ENCODE measurements at regions not wholly inside any gene's neighbourhood (a gene's known extent, or its start where the extent isn't known, plus 50 kb on each side); places are given as distances from the start of the nearest gene placed in this dataset.
A peak's percentile ranks its signal among the peaks of the same experiment; 100 is the strongest.

DNA sequence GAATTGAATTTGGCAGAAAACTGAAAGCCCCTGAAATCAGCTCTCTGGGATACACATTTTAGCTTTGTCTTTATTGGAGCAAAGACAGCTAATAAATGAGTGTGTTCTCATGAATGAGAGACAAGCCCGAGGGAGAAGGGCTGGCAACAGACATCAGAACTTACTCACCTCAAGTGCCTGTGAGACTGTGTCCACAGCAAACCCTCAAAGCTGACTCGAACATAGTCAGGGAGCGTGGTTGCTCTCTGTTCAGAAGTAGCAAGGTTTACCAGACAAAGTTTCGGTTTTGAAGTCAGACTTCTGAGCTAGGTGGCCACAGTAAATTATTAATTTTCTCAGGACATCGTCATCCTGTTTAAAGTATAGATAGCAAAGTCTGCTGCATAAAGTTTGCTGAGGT, 207.9 kb downstream of the CMPK2 start:
- WGBS (ENCODE audit: insufficient coverage) = 73% methylated on average over 3 of the region's 5 CpGs
- Histone ChIP-seq H3K9me3 (ENCODE audit: control insufficient read depth, insufficient read depth, low read length) (no peaks in the 10 kb centered on the region), H3K36me3 (ENCODE audit: control insufficient read depth, insufficient read depth, low read length) (no peaks in the 10 kb centered on the region), H3K4me1 (ENCODE audit: control insufficient read depth, insufficient read depth, low read length) (no peaks in the 10 kb centered on the region), H3K4me3 (ENCODE audit: low read depth, low read length) (no peak overlapping the region), H3K27me3 (ENCODE audit: control insufficient read depth, insufficient read depth, low read length) (no peaks in the 10 kb centered on the region), H3K27ac (ENCODE audit: low read depth, low read length) (no peak overlapping the region)
- no peak for DNase-seq (ENCODE audit: low read depth in 4 of 6, low spot score in 6 of 6)

DNA sequence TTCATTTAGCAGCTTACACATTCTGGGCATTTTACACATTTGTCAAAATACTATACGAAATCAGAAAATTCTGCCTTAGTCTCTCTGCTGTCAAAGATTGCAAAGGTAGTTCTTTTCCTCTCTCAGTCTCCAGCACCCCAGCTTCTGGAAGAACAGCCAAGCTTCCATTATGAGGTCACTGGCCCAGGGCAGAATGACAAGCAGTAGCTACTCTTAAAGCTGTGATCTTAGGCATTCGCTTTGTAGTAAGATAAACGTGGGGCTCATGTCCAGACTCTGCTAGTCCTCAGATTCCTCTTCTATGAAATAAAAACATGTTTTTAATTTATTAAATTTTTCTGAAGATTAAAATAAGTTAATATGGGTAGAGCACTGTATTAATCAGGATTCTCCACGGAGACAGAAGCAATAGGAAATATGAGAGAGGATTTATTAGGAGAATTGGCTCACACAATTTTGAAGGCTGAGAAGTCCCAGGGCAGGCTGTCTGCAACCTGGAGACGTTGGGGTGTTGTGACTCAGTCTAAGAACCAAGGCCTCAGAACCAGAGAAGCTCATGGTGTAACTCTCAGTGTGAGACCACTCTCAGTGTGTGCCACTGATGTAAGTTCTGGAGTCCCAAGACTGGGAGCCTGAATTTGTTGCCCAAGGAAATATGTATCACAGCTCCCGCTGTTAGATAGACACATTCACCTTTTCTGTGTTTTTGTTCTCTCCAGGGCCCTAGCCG, 201.2 kb downstream of the CMPK2 start:
- DNase-seq (ENCODE audit: low read depth in 4 of 6, low spot score in 6 of 6) = no peak
- Histone ChIP-seq H3K4me1 (ENCODE audit: control insufficient read depth, insufficient read depth, low read length) (no peaks in the 10 kb centered on the region), H3K36me3 (ENCODE audit: control insufficient read depth, insufficient read depth, low read length) (no peaks in the 10 kb centered on the region), H3K27me3 (ENCODE audit: control insufficient read depth, insufficient read depth, low read length) (no peaks in the 10 kb centered on the region), H3K27ac (ENCODE audit: low read depth, low read length) (no peak overlapping the region), H3K4me3 (ENCODE audit: low read depth, low read length) (no peak overlapping the region), H3K9me3 (ENCODE audit: control insufficient read depth, insufficient read depth, low read length) (no peaks in the 10 kb centered on the region)
- 97% methylated on average over 5 of the region's 7 CpGs for WGBS (ENCODE audit: insufficient coverage)

DNA sequence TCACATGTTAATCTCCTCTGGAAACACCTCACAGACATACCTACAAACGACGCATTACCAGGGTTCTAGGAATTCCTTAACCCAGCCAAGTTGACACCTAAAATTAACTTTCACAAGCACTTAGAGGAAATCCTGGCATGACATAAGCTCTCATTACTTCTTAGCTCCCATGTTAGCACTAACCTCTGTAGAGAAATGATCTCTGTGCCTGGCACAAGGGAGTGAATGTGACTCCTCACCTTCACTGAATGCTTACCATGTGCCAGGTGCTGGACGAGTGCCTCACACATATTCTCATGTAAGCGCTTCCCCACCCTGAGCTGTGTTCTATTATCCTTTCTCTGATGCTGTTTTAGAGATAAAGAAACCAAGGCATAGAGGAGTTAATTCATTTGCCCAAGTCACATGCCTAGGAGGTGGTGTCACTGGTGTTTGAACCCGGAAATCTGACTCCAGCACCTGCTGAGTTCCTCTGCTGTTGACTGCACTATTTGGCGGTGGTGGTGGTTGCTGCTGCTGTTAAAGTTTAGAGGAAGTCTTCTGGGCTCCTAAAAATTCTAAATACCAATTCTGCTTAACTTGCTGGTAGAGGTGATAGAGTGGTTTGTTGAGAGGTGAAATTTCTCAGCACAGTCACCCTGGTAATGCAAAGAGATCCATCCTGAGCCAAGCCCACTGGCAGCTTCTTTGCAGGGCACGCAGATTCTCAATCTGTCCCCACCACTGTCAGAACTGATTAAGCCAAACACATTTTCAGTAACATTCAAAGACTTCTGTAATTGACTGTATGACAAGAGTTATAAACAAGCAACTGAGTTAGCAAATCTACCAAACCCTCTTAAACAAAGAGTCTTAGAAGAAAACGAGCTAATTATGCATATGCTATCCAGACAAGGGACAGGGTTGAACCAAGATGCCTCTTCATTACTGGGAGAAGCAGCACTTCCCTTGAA, 200.3 kb downstream of the CMPK2 start:
- WGBS (ENCODE audit: insufficient coverage) = 84% methylated on average over 3 of the region's 8 CpGs
- no peaks in the 10 kb centered on the region for H3K36me3 ChIP-seq (ENCODE audit: control insufficient read depth, insufficient read depth, low read length)
- no peak overlapping the region for H3K4me3 ChIP-seq (ENCODE audit: low read depth, low read length)
- H3K27me3 ChIP-seq (ENCODE audit: control insufficient read depth, insufficient read depth, low read length) = no peaks in the 10 kb centered on the region
- no peaks in the 10 kb centered on the region for H3K4me1 ChIP-seq (ENCODE audit: control insufficient read depth, insufficient read depth, low read length)
- H3K27ac ChIP-seq (ENCODE audit: low read depth, low read length) = no peak overlapping the region
- no peaks in the 10 kb centered on the region for H3K9me3 ChIP-seq (ENCODE audit: control insufficient read depth, insufficient read depth, low read length)
- DNase-seq (ENCODE audit: low read depth in 4 of 6, low spot score in 6 of 6) = peak in 1 of 6 donors; percentile 69

DNA sequence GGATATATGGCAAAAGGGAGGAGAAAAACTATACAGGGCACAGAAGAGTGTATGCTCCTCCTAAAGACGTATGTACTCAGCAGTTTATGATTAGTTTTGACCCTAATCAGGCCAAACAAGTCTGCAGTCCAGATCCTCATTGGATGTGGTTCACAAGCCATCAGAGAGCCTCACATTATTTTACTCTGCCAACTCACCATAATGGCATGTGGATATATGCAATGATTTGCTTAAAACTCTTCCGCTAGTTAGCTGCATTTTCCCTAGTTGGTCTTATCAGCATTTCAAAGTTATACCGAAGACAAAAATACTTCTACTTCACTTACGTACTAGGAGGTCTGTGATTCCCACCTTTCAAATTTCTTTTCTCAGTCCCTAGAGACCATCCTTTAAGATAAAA, 198.4 kb downstream of the CMPK2 start:
- no peak overlapping the region for H3K4me3 ChIP-seq (ENCODE audit: low read depth, low read length)
- no peaks in the 10 kb centered on the region for H3K27me3 ChIP-seq (ENCODE audit: control insufficient read depth, insufficient read depth, low read length)
- H3K9me3 ChIP-seq (ENCODE audit: control insufficient read depth, insufficient read depth, low read length) = no peaks in the 10 kb centered on the region
- H3K27ac ChIP-seq (ENCODE audit: low read depth, low read length) = no peak overlapping the region
- no peak for DNase-seq (ENCODE audit: low read depth in 4 of 6, low spot score in 6 of 6)
- no CpG with 5 or more reads among the region's 4 CpGs for WGBS (ENCODE audit: insufficient coverage)
- no peaks in the 10 kb centered on the region for H3K36me3 ChIP-seq (ENCODE audit: control insufficient read depth, insufficient read depth, low read length)
- no peaks in the 10 kb centered on the region for H3K4me1 ChIP-seq (ENCODE audit: control insufficient read depth, insufficient read depth, low read length)

DNA sequence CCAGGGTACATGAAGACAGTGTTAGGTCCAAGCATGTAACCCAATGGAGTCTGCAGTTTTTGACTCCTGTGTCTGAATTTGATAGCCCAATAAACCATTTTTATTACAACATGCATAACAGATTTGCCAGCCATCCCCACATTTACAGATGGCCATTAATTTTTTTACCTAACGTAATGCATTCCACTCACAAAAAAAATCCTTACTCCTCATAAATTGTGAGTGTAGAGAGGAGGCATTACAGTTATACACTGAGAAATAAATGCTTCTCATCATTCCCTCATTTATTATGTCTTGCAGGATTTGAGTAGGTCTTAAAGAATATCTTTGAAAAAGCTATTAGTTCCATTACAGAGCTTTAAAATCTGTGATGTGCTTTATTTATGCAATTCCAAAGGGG, 193.8 kb downstream of the CMPK2 start:
- no CpG with 5 or more reads among the region's 1 CpG for WGBS (ENCODE audit: insufficient coverage)

DNA sequence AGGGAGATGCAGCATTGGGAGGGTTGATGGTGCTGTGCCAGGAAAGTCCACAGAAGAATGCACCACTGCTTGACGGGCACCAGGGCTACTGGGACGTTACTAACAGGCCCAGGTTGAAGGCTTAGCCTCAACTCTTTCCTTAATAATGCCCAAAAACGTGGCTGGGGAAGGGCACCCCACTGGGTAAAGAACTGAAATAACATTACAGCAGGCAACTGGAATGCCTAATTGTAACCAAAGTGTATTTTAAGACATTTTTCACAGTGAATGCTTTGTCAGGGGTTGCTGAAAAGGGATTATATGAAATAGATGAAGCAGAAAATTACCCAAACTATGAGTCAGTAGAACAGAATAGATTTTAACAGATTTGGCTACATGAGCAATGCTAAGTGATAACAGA, 191.3 kb downstream of the CMPK2 start:
- Histone ChIP-seq H3K4me3 (ENCODE audit: low read depth, low read length) (no peak overlapping the region), H3K27ac (ENCODE audit: low read depth, low read length) (no peak overlapping the region), H3K9me3 (ENCODE audit: control insufficient read depth, insufficient read depth, low read length) (peaks cover 1% of the 10 kb centered on the region), H3K36me3 (ENCODE audit: control insufficient read depth, insufficient read depth, low read length) (no peaks in the 10 kb centered on the region), H3K4me1 (ENCODE audit: control insufficient read depth, insufficient read depth, low read length) (no peaks in the 10 kb centered on the region), H3K27me3 (ENCODE audit: control insufficient read depth, insufficient read depth, low read length) (no peaks in the 10 kb centered on the region)
- 60% methylated on average over 2 of the region's 3 CpGs for WGBS (ENCODE audit: insufficient coverage)
- DNase-seq (ENCODE audit: low read depth in 4 of 6, low spot score in 6 of 6) = no peak

More for the DNA sequence above, 193.8 kb downstream of the CMPK2 start:
- H3K36me3 ChIP-seq (ENCODE audit: control insufficient read depth, insufficient read depth, low read length) = no peaks in the 10 kb centered on the region
- no peaks in the 10 kb centered on the region for H3K27me3 ChIP-seq (ENCODE audit: control insufficient read depth, insufficient read depth, low read length)
- no peaks in the 10 kb centered on the region for H3K9me3 ChIP-seq (ENCODE audit: control insufficient read depth, insufficient read depth, low read length)
- no peaks in the 10 kb centered on the region for H3K4me1 ChIP-seq (ENCODE audit: control insufficient read depth, insufficient read depth, low read length)
- H3K27ac ChIP-seq (ENCODE audit: low read depth, low read length) = no peak overlapping the region
- no peak overlapping the region for H3K4me3 ChIP-seq (ENCODE audit: low read depth, low read length)
- no peak for DNase-seq (ENCODE audit: low read depth in 4 of 6, low spot score in 6 of 6)

DNA sequence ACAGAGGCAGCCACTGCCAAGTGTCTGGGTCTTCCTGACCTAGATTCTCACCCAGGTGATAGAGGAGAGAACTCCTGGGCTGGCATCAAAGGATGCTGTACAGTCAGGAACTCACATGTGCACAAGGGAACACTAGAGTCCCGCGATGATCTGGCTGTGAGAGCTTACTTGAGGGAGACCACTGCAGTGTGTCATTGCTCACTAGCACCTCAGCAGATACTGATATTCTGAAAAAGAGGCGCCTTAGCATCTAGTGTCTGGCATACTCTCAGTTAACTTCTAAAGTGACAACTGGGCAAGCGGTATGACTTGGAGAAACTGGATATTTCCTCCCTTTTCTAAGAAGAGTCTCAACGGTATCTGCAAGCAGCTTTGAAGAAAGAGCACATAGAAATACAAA, 189.9 kb downstream of the CMPK2 start:
- H3K9me3 ChIP-seq (ENCODE audit: control insufficient read depth, insufficient read depth, low read length) = peaks cover 1% of the 10 kb centered on the region
- DNase-seq (ENCODE audit: low read depth in 4 of 6, low spot score in 6 of 6) = no peak
- no peaks in the 10 kb centered on the region for H3K36me3 ChIP-seq (ENCODE audit: control insufficient read depth, insufficient read depth, low read length)
- no peak overlapping the region for H3K27ac ChIP-seq (ENCODE audit: low read depth, low read length)
- H3K27me3 ChIP-seq (ENCODE audit: control insufficient read depth, insufficient read depth, low read length) = no peaks in the 10 kb centered on the region
- no peaks in the 10 kb centered on the region for H3K4me1 ChIP-seq (ENCODE audit: control insufficient read depth, insufficient read depth, low read length)
- H3K4me3 ChIP-seq (ENCODE audit: low read depth, low read length) = no peak overlapping the region
- 97% methylated on average over 4 of the region's 5 CpGs for WGBS (ENCODE audit: insufficient coverage)

DNA sequence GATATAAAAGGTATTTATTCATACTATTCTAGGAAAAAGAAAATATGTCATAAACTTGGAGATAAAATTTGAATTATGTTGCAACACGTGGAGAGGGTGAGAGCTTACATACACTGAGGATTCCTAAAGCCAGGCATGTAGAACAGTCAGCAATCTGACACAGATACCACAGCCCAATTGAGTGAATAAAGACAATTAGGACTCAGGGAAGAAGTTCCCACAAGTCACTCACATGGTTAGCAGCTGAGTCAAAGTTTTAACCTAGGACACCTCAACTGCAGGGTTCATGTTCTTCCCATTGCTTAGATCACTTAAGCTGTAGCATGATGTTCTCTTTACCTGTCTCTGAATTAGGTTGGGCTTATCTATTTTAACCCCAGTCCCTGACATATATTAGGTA, 189.5 kb downstream of the CMPK2 start:
- Histone ChIP-seq H3K4me3 (ENCODE audit: low read depth, low read length) (no peak overlapping the region), H3K27ac (ENCODE audit: low read depth, low read length) (no peak overlapping the region), H3K27me3 (ENCODE audit: control insufficient read depth, insufficient read depth, low read length) (no peaks in the 10 kb centered on the region), H3K4me1 (ENCODE audit: control insufficient read depth, insufficient read depth, low read length) (no peaks in the 10 kb centered on the region), H3K9me3 (ENCODE audit: control insufficient read depth, insufficient read depth, low read length) (peaks cover 1% of the 10 kb centered on the region), H3K36me3 (ENCODE audit: control insufficient read depth, insufficient read depth, low read length) (no peaks in the 10 kb centered on the region)
- DNase-seq (ENCODE audit: low read depth in 4 of 6, low spot score in 6 of 6) = no peak
- no CpG with 5 or more reads among the region's 1 CpG for WGBS (ENCODE audit: insufficient coverage)

DNA sequence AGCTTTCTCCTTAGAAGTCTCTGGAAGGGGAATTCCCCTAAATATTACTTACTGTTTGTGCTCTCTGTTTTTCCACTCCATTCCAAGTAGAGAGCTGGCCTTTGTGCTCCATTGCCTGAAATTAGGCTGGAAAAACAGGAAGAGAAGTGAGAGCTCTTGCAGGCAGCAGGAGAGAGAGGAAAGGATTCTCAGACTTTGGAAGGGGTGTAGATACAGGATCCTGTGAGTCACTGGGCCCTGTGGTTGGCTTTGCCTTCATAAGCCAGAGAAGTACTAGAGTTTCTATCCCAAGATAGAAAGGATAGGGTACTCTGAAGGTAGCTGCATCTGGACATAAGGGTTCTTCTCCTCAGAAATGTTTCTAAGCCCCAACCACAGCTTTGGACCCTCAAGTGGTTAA, 188.9 kb downstream of the CMPK2 start:
- Histone ChIP-seq H3K27me3 (ENCODE audit: control insufficient read depth, insufficient read depth, low read length) (no peaks in the 10 kb centered on the region), H3K27ac (ENCODE audit: low read depth, low read length) (no peak overlapping the region), H3K36me3 (ENCODE audit: control insufficient read depth, insufficient read depth, low read length) (no peaks in the 10 kb centered on the region), H3K4me1 (ENCODE audit: control insufficient read depth, insufficient read depth, low read length) (no peaks in the 10 kb centered on the region), H3K4me3 (ENCODE audit: low read depth, low read length) (no peak overlapping the region), H3K9me3 (ENCODE audit: control insufficient read depth, insufficient read depth, low read length) (peaks cover 1% of the 10 kb centered on the region)
- DNase-seq (ENCODE audit: low read depth in 4 of 6, low spot score in 6 of 6) = no peak

DNA sequence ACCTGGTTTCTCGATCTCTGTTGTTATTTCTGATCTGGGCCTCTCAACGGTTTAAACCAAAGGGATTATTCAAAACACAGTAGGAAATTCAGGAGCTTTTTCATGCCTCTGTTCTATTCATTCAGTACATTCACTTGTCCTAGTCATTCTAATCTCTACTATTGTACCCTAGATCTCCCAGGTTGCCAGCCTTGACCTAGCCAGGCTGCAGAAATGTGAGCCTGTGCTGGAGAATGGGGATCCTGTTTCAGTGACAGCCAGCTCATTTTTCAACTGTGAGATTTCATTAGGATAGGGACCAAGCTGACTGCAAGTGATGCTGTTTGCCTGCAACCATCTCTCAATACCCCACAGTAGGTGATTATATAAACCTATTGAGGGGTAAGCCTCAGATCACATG, 186.2 kb downstream of the CMPK2 start:
- H3K36me3 ChIP-seq (ENCODE audit: control insufficient read depth, insufficient read depth, low read length) = no peaks in the 10 kb centered on the region
- no peak overlapping the region for H3K4me3 ChIP-seq (ENCODE audit: low read depth, low read length)
- no peaks in the 10 kb centered on the region for H3K4me1 ChIP-seq (ENCODE audit: control insufficient read depth, insufficient read depth, low read length)
- DNase-seq (ENCODE audit: low read depth in 4 of 6, low spot score in 6 of 6) = no peak
- no peak overlapping the region for H3K27ac ChIP-seq (ENCODE audit: low read depth, low read length)
- H3K9me3 ChIP-seq (ENCODE audit: control insufficient read depth, insufficient read depth, low read length) = peaks cover 3% of the 10 kb centered on the region
- H3K27me3 ChIP-seq (ENCODE audit: control insufficient read depth, insufficient read depth, low read length) = no peaks in the 10 kb centered on the region
- WGBS (ENCODE audit: insufficient coverage) = no CpG with 5 or more reads among the region's 2 CpGs

Measured in spinal cord (tissue), 9 donors.